Ramos (cell line): ENCODE measurements at regions not wholly inside any gene's neighbourhood (a gene's known extent, or its start where the extent isn't known, plus 50 kb on each side); places are given as distances from the start of the nearest gene placed in this dataset.

Experiments used
- in situ Hi-C: fragments of 300-500 bp; cut with MboI; formaldehyde crosslinking; loops from one replicate; pipeline ENCODE4 v1.14.3; 2022; ENCODE audit warnings: low sequenced_read_pairs; ENCODE audit not compliant: unreplicated experiment

DNA sequence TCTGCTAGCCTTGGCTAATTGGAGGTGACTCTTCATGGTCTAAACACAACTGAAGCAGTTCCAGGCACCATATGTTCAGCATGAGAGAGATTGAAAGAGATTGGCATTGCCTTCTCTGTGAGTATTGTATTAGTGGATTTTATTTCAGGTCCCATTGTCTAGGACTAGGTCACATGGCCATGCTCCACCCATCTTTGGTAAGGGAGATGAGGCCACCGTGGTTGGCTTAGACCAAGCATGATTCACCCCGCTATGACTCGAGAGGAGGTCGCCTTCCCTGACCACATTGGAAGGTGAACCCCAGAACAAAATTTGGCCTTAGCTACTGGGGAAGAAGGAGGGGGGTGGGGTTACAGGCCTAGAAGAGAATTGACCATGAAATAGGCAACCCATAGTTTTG, 109.9 kb upstream of the BCOR start:
- in situ Hi-C loops: no loop called here

- in situ Hi-C loops: no loop called here
Measured at GRCh38 chrX:40205471-40205870, 107.7 kb upstream of the BCOR start.

- in situ Hi-C loops: no loop called here
Measured at GRCh38 chrX:40202456-40202855, 104.7 kb upstream of the BCOR start.

DNA sequence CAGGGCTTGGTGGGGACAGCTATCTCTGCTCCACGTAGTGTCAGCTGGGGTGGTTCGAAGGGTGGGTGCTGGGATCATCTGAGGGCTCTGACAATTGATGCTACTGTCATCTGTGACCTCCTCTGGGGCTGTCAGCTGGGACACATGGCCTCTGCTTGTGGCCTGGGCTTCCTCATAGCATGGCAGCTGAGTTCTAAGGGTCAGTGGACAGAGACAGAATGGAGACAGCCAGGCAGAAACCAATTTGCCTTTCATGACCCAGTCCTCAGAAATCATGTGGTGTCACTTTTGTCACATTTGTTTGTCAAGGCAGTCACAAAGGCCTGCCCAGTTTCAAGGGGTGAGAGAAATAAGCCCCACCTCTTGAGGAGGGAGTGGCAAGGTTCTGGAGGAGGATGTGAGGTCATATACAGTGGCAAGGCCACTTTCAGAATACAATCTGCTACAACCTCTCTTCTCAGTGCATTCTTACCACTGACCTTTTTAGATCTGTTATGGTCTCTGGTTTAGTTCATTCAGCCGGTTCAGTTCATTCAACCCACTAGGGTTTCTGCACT, 103.6 kb upstream of the BCOR start:
- in situ Hi-C loops: no loop called here

- in situ Hi-C loops: no loop called here
Measured at GRCh38 chrX:40199704-40200103, 101.9 kb upstream of the BCOR start.

GRCh38 chrX:40197071-40197470, 99.3 kb upstream of the BCOR start:
- in situ Hi-C loops: no loop called here

DNA sequence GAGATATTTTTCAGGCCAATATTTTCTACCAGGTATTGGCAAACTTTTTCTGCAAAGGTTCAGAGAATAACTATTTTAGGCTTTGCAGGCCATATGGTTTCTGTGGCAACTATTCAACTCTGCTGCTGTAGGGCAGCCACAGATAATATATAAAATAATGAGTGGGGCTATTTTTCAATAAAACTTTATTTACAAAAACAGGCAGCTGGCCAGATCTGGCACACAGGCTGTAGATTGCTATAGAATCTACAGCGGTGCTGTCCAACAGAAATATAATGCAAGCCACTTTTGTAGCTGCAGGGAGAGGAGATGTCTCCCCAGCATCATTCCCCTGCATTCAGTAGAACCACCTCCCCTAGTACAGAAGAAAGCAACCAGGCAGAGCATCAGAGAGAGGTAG, 97.6 kb upstream of the BCOR start:
- in situ Hi-C loops: no loop called here

GRCh38 chrX:40192196-40192595, 94.4 kb upstream of the BCOR start:
- in situ Hi-C loops: no loop called here

DNA sequence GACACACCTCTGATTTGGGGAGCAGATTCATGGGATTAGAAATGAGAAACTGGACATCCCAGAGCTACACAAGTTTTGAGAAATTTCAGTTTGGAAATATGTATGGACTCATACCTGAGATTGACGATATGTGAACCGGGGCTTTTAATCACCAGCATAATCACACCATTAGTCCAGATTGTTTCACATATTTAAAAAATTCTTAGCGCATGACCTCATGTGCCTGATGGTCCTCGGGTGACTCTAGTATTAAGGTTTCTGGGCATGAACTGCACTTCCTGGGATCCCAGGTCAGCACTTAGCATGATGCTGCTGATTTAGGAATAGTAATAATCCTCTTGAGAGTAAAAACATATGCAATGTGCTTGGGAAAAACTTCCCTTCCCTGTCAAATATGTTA, 91.9 kb upstream of the BCOR start:
- in situ Hi-C loops: no loop called here

DNA sequence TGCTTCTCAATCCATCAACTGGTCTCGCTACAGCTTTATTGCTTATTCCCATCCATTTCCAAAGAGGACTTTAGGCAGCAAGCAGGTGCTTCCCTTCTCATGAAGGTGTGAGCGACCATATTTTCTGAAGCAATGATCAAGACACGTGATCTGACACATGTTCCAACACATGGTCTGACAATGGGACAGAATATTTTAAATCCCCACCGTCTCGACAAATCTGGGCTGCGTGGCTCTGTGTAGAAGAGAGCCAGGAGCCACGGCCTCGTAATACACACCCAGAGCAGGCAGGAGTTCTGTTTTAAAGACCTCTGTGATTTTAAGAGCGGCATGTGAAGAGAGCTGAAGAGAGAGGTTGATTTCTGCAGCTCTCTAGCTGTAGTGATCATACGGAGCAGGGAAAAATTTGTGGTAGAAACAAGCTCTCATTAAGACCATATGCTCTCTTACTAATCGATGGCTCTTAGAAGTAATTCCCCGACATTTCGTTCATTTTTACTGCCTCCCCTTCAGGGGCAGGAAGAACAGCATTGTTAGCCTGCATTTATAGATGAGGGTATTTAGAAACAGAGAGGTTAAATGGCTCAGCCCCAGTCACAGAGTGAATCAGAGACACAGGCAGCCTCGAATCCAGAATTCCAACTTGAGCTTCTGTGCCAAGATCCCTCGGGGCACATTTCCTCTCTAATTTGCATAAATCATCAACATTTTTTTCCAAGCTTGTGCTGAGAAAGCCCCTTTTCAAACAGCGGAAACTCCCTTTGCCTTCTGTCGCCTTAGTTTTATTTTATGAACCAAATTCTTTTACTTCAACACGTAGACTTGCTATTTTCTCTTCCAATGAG, 91.0 kb upstream of the BCOR start:
- in situ Hi-C loops: no loop called here

- in situ Hi-C loops: no loop called here
Measured at GRCh38 chrX:40184968-40185367, 87.2 kb upstream of the BCOR start.

DNA sequence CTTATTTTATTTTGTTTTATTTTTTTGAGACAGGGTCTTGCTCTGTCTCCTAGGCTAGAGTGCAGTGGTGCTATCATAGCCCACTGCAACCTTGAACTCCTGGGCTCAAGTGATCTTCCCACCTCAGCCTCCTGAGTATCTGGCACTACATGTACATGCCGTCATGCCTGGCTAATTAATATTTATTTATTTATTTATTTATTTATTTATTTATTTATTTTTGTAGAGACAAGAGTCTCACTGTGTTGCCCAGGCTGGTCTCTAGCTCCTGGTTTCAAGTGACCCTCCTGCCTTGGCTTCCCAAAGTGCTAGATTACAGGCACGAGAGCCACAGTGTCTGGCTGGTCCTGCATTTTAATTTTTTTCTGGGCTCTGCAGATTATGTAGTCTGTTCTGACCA, 84.9 kb upstream of the BCOR start:
- in situ Hi-C loops: no loop called here

GRCh38 chrX:40182095-40182494, 84.3 kb upstream of the BCOR start:
- in situ Hi-C loops: no loop called here

DNA sequence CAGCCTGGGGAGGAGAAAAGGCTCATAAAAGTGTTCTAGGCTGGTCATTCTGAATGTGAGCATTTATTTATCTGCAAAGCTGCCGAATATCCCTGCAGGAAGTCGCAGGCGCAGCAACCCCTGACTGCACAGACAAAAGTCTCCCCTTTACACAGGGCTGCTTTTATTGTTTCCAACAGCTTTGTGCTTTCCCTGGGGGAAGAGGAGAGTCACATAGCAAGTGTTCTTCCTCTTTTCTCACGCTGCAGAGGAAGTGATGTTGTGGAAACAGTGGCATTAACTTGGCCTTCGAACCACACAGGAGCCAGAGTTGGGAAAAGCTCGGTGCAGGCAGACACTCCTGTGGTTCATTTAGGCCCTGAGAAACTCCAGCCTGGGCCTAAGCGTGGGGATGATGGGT, 81.5 kb upstream of the BCOR start:
- in situ Hi-C loops: no loop called here

GRCh38 chrX:40177942-40178715, 80.4 kb upstream of the BCOR start:
- in situ Hi-C loops: no loop called here

DNA sequence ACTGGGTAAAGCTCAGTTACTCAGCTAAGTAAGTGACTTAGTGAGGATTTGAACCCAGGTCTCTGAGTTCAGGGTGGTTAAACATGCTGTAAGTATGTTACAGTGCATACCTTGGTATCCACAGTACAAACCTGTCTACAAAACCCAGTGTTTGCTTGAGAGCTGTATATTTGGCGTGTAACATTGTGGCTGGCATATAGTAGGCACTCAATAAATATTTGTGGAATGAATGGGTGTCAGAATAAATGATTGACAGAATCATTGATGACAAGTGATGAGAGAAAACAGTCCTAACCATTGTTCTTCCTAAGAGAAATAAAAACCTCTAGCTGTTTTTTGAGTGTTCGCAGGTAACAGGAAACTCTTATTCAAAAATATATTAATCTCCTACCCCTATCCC, 79.7 kb upstream of the BCOR start:
- in situ Hi-C loops: no loop called here

DNA sequence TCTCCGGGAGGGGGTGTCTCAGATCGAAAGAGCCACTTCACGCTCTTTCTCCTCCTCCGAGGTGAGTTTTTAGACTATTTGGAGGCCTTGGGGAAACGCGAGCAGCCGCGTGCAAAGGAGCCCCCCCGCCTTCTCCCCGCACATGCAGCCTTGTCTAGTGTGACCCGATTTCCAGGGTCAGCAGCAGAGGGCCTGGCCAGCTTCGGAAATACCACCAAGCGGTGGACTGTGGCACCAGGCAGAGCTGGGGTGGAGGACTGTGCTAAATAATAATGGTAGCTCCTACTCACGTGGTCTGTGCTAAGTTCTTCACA, 79.3 kb upstream of the BCOR start:
- in situ Hi-C loops: no loop called here

DNA sequence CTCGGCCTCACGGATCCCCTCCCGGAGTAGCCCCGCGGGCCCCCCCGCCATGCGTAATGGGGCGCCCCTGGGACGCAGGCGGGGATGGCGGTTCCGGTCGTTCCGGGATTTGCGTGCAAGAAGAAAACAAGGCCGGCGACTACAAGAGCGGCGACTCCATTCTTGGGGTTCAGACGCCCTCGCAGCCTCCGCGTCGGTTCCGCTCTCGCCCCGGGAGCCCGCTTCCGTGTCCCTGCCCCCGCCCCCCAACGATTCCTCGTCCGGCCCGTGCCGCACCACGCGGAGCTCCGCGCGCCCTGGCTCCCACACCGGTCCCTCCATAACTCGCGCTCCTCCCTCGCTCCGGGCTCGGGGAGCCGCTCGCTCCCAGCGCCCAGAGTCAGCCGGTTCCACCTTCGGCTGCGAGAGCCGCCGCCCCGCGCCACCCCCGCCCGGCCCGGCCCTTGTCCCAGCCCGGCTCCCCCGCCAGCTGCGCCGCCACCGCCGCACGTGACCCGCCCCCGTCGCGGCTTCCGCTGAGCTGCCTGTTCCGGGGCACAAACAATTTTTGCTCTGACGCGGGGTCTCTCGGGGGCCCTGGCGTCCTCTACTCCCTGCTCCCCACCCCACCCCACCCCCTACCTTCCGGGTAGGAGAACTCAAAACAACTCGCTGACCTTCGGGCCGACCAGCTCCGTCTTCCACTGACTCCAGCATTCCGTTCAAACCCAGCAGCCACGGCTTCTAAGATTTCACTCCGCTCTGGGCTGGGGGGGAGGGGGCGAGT, 78.8 kb upstream of the BCOR start:
- in situ Hi-C loops: no loop called here

GRCh38 chrX:40175511-40176350, 78.0 kb upstream of the BCOR start:
- in situ Hi-C loops: no loop called here
